GM21515 (cell line): ENCODE measurements at regions not wholly inside any gene's neighbourhood (a gene's known extent, or its start where the extent isn't known, plus 50 kb on each side); places are given as distances from the start of the nearest gene placed in this dataset.
"Not testable (repeated sequence)": the region's sequence is repeated elsewhere in the genome, so short reads cannot be mapped to it uniquely, and the experiment has no call there.

Experiments
- ATAC-seq: cut with Tn5 transposase; IDR thresholded peaks from one replicate; pipeline ENCODE4 v1.9.1; 2021; ENCODE audit not compliant: unreplicated experiment

- no peak for ATAC-seq
These were observed 971.7 kb upstream of the NCAM2 start for GRCh38 chr21:20026543-20026942.

GRCh38 chr21:20030390-20030789 lies 967.8 kb upstream of the NCAM2 start:
- no peak for ATAC-seq

GRCh38 chr21:20031807-20032206 lies 966.4 kb upstream of the NCAM2 start:
- no peak for ATAC-seq

- no peak for ATAC-seq
These were observed 957.4 kb upstream of the NCAM2 start for GRCh38 chr21:20040768-20041167.

- no peak for ATAC-seq
These were observed 953.0 kb upstream of the NCAM2 start for GRCh38 chr21:20045197-20045596.

- not testable (repeated sequence) for ATAC-seq
These were observed 949.9 kb upstream of the NCAM2 start for GRCh38 chr21:20048130-20048837.

GRCh38 chr21:20083336-20083735 lies 914.9 kb upstream of the NCAM2 start:
- no peak for ATAC-seq

- ATAC-seq: no peak
These were observed 914.3 kb upstream of the NCAM2 start for GRCh38 chr21:20083925-20084324.

- no peak for ATAC-seq
These were observed 911.7 kb upstream of the NCAM2 start for GRCh38 chr21:20086508-20086907.

GRCh38 chr21:20106368-20106767 lies 891.8 kb upstream of the NCAM2 start:
- ATAC-seq: no peak

- ATAC-seq: no peak
These were observed 890.2 kb upstream of the NCAM2 start for GRCh38 chr21:20108016-20108415.

GRCh38 chr21:20108976-20109540 lies 889.2 kb upstream of the NCAM2 start:
- no peak for ATAC-seq

- no peak for ATAC-seq
These were observed 887.8 kb upstream of the NCAM2 start for GRCh38 chr21:20110368-20110767.

- ATAC-seq: no peak
These were observed 846.5 kb upstream of the NCAM2 start for GRCh38 chr21:20151741-20152140.

- no peak for ATAC-seq
These were observed 835.0 kb upstream of the NCAM2 start for GRCh38 chr21:20163167-20163566.

GRCh38 chr21:20167059-20167458 lies 831.1 kb upstream of the NCAM2 start:
- ATAC-seq: no peak

- no peak for ATAC-seq
These were observed 828.2 kb upstream of the NCAM2 start for GRCh38 chr21:20169812-20170576.

- no peak for ATAC-seq
These were observed 812.0 kb upstream of the NCAM2 start for GRCh38 chr21:20186186-20186585.

- ATAC-seq: no peak
These were observed 811.2 kb upstream of the NCAM2 start for GRCh38 chr21:20187028-20187427.

- ATAC-seq: not testable (repeated sequence)
These were observed 796.9 kb upstream of the NCAM2 start for GRCh38 chr21:20201323-20201722.

GRCh38 chr21:20207335-20207734 lies 790.9 kb upstream of the NCAM2 start:
- no peak for ATAC-seq

- ATAC-seq: no peak
These were observed 782.2 kb upstream of the NCAM2 start for GRCh38 chr21:20215959-20216358.
